ENCODE measurements at regions not wholly inside any gene's neighbourhood (a gene's known extent, or its start where the extent isn't known, plus 50 kb on each side); places are given as distances from the start of the nearest gene placed in this dataset.

DNA sequence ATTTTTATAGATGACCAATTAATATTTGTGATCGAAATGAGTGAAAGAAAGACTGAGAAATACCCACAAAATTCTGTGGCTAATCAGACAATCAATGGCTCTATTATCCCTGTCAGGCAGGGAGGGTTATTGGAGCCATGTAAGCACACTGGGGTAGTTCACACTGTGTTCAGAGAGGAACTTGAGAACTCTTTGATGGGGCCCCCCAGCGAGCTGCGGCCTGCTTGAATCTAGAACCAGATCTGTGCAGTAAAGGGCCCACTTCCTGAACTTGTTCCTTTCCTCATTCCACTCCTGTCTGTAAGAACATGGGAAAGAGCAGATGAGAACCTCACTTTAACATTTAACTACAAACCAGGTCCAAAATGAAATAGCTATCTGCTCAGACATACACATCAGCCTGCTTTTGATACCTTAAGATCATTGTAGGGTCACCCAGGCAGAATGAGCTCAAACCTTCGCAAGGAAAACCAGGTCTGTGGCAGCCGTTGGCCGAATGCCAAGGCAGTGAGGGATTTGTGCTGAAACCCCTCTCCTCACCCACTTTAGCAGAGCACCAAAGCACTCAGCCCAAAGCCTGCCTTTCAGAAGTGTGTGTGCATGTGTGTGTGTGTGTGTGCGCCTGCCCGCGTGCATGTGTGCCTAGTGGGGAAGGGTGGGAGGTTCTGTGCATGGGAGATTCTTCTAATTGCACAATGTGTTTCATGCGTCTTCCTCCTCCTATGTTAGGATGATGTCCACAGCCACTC is 365.6 kb upstream of the MGMT start:
- no peak for DNase-seq

DNA sequence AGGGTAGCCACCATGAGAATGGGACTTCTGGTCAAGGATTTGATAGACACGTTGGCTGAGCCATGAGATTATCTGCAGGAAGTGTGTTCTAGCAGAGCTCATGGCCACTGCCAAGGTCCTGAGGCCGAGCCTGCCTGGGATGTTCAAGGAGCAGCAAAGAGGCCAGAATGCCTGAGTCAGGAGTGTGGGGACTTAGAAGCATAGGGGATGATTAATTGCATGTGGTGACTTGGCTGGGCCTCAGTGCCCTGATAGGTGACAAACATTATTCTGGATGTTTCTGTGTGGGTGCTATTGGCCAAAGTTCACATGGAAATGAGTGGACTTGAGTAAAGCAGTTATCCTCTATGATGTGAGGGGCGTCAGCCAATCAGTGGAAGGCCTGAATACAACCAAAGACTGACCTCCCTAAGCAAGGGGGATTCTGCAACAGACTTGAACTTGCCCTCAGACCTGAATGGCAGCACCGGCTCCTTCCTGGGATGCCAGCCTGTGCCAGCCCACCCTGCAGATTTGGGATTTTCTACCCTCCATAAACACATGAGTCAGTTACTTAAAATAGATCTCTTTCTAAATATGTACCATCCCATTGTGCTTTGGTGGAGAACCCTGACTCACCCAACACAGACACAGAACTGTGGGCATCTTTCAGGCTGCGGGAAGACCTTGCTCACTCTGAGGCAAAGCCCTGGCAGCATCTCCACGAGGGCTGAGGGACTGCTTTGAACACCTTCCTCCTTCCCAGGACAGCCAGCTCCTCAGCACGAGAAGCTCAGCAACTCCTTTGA is 363.9 kb upstream of the MGMT start:
- DNase-seq: no peak

DNA sequence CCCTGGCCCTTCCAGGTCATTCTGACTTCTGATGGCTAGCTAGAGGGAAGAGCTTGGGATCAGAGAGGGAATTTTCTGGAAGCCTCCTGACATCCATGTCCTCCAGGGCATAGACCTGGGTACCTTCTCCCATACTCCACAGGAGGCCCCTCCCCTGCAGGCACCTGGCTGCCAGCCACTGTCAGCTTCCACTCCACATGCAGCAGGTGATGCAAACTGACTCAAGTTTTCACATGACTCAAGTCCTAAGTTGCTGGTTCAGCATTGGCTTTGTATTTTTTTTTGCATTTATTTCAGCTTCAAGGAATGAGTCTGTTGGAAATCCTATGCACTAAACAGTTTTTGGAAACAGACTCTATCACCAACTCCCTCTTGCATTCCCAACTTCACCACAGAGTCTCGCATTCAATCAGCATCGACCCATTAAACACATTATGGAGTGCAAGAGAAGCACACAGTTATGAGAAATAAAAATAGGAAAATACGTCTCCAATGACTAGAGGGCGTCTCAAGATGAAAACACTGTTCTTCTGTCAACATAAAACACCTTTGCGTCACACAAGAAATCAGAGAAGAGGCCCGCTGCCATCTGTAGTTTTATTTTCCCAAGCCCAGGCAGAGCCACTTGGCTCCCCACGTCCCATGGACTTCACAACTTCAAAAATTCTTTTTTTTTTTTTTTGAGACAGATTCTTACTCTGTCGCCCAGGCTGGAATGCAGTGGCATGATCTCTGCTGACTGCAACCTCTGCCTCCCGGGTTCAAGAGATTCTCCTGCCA is 362.6 kb upstream of the MGMT start:
- no peak for DNase-seq

DNA sequence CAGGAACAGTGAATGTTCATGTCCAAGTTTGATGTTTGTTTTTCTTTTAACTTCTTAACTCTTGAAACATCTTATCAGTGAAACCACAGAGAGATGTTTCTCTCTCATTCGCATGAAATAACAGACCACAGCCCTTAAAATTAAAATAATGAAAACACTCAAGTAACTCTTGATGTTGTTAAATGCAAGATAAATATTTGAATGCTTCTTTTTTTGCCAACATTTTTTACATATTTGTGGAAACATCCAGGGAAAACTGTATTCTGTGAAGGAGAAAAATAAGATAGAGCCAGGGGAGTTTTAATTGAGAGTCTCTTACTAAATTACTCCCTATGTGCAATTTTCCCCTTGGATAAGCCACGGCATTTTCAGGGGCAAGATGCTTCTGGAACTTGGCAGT is 361.8 kb upstream of the MGMT start:
- DNase-seq: no peak

DNA sequence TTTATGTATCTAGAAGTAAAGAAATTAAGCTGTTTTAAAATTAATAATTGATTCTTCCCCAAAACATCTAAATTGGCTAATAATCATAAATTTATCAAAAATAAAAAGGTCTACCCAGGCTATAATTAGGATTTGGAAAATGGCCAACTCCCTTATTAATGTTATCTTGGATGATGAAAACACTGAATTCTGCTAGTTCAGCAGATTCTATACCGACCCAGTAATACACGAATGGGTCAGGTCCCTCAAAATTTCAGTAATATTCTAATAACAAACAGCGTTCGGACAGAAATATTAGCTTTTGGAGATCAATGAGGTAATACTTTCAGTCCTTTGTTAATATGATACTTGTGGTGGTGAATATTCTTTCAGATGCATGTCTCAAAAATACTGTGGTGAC is 360.7 kb upstream of the MGMT start:
- DNase-seq: no peak

DNA sequence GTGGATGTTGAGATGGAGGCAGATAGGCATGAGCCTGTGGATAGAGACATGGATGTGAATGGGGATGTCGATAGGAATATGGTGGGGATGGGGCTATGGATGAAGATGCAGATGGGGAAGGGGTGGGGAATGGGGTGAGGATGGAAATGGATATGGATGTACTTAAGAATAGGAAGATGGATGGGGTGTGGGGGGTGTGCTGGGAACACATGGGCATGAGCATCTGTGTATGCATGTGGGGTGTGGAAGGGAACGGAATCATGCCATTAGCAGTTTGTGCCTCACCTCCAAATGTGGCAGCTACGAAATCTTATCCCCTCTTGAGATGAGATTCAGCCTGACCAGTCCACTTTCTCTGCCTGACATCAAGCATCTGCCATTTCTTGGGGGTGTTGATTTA is 359.5 kb upstream of the MGMT start:
- no peak for DNase-seq

DNA sequence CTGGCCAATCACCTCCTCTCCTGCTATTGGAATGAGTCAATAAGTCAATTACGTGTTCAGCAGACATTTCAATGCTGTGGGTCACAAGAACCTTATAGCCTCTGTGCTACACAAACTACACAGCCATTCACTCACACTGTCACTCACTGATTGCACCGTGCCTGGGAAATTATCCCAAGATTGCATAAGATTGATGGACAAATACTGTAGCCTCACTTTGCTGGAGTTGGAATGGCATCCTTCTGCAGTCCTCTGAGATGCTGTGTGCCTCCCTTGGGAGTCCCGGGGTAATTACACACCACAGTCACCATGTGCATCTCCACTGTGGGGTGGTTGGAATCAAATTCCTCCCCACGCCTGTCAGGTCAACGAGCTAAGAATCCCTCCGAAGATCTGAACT is 358.7 kb upstream of the MGMT start:
- DNase-seq: no peak

DNA sequence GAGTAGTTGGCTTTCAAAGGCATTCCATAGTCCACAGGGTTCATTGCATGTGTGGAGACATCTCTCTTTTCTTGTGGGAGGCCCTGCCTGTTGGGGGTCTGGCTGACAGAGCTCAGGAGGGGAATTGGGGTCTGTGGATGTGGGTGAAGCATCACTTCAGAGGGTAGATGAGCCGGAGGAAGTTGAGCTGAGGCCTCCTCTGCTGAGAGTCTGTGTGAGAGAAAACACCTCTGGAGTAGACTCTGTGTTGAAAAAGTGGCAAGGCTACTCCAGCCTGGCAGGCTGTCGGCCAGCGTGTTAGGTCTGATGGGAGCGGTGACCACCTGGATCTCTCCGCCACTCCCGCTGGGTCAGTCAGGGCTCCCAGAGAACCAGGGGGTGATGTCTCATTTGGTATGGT is 358.0 kb upstream of the MGMT start:
- DNase-seq: no peak

DNA sequence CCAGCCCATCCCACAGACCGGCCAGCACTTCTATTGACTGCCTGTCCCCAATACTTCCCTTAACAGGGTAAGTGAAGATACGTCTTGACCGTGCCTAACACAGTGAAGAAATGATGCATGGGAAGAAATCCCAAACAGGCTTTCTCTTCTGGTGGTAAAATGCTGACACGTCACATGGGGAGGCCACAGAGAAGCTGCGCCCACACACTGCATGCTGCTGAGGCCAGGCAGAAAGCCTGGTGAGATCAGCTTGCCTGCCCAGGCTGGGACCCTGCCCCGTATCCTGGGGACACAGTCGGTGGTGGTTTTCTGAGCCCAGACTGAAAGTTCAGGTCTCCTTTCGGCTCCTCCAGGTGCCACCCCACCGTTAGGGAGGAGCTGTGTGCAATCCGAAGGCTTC is 356.3 kb upstream of the MGMT start:
- DNase-seq: no peak

DNA sequence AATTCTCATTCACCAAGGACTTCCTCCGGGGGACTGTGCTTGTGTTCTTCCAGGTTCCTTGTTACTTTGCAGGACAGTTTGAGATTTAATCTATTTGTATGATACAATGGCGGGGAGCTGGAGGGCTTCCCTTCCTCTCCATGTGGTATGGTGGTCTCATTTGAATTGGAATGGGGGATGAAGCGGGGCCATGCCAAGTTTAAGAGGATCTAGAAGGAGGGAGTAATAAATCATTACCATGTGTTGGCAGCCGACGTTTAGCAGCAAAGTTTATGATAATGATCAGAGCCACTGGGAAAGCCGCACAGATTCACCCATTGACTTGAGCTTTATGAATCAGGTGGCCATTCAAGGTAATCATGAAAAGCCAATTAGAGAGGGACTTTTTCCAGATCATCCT is 355.1 kb upstream of the MGMT start:
- no peak for DNase-seq

DNA sequence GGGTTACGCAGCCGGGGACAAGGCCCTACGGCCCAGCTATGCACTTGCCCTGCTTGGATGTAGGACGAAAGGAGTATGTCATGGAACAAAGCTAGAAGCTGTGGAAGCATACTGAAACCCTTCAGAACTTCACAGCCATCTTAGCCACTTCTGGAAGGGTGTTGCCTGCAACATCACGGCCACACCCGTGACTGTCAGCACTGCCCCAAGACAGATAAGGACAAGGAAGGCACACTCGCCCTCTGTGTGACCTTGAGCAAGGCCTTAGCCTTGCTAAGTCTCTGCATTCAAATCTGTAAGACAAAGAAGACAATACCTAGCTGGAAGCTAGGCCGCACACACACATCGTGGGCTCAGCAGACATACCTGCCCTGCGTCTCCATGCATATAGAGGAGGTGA is 352.5 kb upstream of the MGMT start:
- DNase-seq: no peak

DNA sequence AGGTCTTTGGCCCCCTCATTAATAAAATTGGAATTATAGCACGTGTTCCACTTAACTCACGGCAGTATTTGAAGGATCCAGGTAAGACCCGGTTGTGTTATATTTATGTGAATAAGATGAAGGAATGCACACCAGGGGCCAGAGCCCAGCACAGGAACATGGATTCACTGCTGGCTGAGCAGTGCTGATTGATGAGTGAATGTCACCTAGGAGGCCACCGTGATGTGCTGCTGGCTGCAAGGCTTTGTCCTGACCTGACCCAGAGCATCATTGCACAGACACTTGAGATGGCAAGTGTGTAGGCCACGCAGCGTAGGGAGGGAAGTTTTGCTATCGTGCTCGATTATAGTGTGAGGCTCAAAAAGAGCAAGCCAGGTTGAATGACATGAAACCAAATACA is 350.7 kb upstream of the MGMT start:
- no peak for DNase-seq

DNA sequence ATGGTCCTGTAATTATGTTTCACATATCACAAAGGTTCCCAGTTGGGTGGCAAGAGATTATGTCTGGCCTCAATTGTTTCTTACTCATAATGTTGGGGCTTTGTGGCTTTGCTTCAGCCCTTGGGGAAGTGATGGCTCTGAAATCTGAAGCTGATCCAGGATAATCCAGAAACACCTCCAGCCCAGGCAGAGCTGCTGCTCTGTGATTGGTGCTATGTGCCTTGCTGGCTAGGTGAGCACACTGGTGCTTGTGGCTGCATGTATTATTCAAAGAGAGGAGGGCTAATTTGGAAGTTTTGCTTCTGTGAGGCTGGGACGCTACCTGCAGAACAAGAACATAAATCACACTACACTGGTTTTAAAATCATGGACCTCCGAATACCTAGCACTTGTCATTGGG is 346.6 kb upstream of the MGMT start:
- no peak for DNase-seq

DNA sequence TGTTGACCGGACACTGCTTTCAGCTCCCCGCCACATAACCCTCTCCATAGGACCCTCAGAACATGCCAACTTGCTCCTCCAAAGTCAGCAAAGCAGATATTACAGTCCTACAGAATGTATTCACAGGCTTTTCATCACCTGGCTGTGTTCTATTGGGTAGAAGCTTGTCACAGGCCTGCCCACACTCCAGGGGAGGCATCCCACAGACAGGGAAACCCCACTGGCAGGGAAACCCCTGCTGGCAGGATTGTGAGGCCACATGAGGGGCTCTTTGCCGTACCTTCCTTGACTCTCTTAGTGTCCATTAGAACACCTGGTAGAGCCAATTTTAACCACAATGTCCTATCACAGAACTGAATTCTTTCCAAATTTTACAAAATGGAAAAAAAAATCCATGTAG is 344.2 kb upstream of the MGMT start:
- no peak for DNase-seq

DNA sequence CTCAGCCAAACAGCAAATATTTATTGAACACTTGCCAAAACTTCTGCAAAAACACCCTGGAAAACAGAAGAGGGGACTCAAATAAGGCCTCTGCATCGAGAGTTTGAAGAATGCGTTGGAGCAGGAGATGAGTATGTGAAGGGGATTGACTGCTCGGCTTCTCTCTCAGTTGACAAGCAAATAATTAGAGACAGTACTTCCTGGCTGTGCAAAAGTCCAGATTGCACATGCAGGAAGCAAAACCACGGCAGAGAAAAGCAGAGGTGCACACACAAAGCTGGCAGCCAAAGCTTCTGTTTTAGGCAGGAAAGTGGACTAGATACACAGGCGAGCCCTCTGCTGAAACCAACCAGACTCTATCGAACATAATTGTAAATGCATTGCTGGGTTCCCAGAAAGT is 343.6 kb upstream of the MGMT start:
- no peak for DNase-seq

DNA sequence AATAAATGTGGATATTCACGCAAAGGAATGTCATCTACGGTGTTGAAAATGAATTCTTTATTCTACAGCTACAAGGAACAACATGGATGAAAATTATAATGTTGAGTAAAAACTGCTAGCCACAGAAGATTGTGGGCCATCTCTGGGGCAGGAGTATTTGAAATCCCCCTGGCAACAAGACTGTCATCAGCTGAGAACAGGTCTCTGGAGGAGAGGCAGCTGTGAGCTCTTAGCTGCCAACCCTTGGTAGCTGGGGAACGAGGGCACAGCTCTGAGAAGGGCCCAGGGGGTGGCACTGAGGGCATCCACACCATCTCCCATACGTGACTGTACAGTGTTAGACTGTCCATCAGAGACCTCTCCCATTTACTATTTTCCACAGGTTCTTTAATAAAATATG is 340.1 kb upstream of the MGMT start:
- DNase-seq: no peak

DNA sequence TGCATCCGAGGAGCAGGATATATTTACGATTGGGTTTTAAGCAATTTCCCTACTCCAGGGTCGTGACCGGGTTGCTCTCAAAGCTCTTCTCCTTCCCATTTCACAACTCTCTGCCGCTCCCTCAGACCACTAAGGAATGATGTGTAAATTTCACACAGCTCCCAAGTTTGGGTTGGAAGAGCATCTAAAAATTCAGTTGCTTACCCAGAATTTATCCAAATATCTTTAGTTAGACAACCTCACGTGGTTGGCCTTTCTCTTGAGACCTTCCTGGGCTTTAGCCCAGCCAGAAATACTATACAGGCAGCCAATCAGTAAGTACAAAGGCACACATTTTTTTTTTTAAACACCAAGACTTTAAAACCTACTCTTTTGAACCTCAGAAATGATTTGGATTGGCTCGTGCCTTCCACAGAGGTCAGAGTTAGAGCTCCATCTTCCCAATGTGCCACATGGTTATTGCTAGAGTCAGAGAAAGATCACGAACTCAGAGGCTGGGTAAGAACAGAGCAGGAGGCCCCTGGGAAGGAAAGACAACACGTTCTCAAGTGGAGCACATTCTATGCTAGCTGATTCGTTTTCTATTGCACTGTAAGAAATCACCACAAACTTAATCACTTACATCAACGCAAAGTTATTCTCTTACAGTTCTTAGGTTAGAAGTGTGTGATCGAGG is 335.4 kb upstream of the MGMT start:
- no peak for DNase-seq

DNA sequence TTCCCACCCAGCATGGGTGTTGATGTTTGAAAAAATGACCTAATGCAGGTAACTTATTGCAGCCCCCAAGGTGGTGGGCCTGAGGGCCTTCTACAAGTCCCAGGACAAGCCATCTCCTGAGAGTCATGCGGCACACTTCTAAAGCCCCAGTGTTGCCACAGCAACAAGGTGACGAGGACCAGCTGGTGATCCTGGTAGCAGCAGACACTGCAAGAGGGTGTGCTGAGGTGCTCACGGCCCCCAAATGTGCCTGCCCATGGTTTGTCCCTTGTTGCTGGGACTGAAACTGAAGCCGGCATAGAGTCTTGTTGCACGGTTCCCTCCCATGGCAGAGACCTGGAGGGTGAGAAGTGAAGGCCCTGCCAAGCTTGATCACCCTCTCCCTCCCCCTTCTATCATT is 333.2 kb upstream of the MGMT start:
- no peak for DNase-seq

DNA sequence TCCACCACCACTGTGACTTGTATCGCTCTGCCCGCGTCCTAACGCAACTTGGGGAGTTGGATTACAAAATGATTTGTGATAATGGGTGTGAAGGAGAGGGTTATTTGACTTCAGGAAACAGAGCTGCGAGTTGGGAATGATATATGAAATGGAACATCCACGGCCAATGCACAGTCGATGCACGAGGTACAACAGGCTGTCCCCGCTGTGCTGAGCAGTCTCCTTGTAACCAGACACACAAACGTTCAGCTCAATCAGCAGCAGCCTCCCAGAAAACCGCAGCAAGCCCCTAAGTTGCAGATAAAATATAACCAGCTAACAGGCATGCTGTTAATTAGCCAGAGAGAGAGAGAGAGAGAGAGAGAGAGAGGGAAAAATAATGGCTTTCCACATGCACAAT is 332.7 kb upstream of the MGMT start:
- no peak for DNase-seq

DNA sequence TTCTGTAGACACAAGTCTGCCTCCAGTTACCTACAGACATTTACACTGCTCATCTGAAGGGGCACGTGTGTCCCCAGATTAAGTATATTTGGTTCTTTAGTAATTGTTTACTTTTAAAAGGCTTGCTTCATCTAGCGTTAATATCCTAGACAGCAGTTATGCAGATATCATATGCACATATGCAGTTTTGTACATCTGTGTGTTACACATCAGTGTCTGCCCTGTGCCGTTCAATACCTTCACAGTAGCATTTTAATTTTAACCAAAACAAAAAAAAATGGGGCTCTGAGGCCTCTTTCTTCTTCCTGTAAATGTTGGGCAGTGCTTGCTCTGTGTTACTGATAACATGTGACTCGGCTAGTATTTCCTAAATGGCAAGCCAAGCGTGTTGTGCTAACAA is 331.4 kb upstream of the MGMT start:
- no peak for DNase-seq

DNA sequence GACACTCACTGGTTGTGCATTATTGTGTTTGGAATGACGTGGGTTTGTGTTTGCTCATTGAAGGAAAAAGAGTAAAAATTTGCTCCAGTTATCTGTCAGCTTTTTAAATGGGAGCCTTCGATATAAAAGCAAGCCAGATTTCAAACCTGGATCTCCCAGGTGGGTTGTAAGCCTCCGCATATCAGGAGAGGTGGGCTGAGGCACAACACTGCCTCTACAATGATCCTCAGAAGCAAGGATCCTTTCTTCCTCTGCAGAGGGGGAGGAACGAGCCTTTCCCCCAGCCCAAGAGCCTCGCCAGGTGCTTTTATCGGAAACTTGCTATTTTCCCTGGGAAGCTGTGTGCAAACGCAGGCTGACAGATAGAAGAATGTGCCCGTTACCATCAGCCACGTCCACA is 331.0 kb upstream of the MGMT start:
- no peak for DNase-seq

DNA sequence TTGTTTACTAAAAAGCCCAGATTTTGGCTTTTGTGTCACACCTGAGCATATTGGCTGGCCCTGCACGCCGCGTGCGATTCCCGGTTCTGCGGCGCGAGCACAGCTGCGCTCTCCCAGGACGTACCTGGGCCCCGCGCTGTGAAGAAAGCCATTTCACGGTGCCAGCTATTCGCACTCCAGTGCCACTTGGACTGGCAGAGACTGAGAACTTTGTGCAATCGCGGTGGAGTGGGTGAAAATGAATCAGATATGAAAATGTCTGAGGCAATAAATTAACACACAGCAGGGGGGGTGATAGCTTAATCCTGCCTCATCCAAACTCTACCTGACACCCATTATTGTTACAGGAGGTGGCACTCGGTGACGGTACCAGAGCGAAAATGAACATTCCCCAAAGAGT is 330.1 kb upstream of the MGMT start:
- no peak for DNase-seq

Data from CD4-positive, alpha-beta T cell treated with Interleukin-4 for 1 hour (primary cell).